H1 (cell line): ENCODE measurements at regions not wholly inside any gene's neighbourhood (a gene's known extent, or its start where the extent isn't known, plus 50 kb on each side); places are given as distances from the start of the nearest gene placed in this dataset.

Experiments used
- CHD7 ChIP-seq: fragments of 300-600 bp; sonication (generic); IDR thresholded peaks from 2 replicates; pipeline ENCODE4 v1.7.1; 2012; ENCODE audit warnings: low read length, moderate library complexity, mild to moderate bottlenecking, inconsistent platforms; ENCODE audit not compliant: insufficient replicate concordance
- CREB1 ChIP-seq: IDR thresholded peaks from 2 replicates; pipeline ENCODE4 v1.6.1; 2012; ENCODE audit warnings: inconsistent platforms
- NANOG ChIP-seq: IDR thresholded peaks from 2 replicates; pipeline ENCODE4 v1.6.1; 2011; ENCODE audit warnings: low read length, low read depth, mild to moderate bottlenecking, inconsistent platforms; ENCODE audit not compliant: insufficient read depth, poor library complexity, severe bottlenecking

- no peak for TF ChIP-seq CHD7
- no peak for TF ChIP-seq CREB1
- TF ChIP-seq NANOG: no peak
Measured at GRCh38 chr3:70861234-70861633, 548.8 kb upstream of the MDFIC2 start (continued).
